ENCODE measurements at regions not wholly inside any gene's neighbourhood (a gene's known extent, or its start where the extent isn't known, plus 50 kb on each side); places are given as distances from the start of the nearest gene placed in this dataset.

DNA sequence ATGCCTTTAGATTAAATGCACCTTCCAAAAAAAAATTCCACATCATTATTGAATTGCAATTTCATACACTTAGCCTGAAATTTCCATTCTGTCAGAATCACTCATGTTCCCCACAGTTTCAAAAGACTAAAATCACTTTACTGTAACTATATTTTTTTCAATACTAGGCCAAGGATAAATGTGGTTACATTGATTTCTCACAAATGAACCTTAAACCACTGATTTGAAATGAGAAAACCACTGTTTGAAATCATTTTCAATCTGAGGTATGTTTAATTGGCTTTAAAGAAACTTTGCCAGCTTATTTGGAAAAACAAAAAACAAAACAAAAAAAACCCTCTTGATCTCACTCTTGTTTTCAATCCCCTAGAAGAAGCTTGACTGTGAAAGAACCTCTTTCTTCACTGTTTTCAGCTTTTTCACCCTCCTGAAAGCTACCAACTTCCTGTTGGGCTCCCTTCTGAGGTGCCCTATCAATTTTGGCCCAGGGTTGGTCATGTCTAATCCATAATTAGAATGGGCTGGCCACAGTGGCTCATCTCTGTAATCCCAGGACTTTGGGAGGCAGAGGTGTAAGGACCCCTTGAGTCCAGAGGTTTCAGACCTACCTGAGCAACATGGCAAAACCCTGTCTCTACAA lies 242.5 kb downstream of the ADGRG6 start:
- no peak for TF ChIP-seq CTCF (IDR thresholded peaks at IDR 0.05)
- no peaks in the 10 kb centered on the region for H3K4me1 ChIP-seq
- no peak overlapping the region for H3K27ac ChIP-seq
- no peak for ATAC-seq
- no peak overlapping the region for H3K4me3 ChIP-seq
- no peak for DNase-seq
- H3K9me3 ChIP-seq: no peaks in the 10 kb centered on the region
- no peaks in the 10 kb centered on the region for H3K27me3 ChIP-seq
- H3K36me3 ChIP-seq: no peaks in the 10 kb centered on the region
- intact Hi-C loops (cut with DNase I): no loop called here

GRCh38 chr6:142545147-142545546 lies 243.3 kb downstream of the ADGRG6 start:
- no peak for TF ChIP-seq CTCF (IDR thresholded peaks at IDR 0.05)
- Histone ChIP-seq H3K27me3 (no peaks in the 10 kb centered on the region), H3K4me3 (no peak overlapping the region), H3K4me1 (no peaks in the 10 kb centered on the region), H3K27ac (no peak overlapping the region), H3K36me3 (no peaks in the 10 kb centered on the region), H3K9me3 (no peaks in the 10 kb centered on the region)
- intact Hi-C loops (cut with DNase I): no loop called here
- ATAC-seq (no peak), DNase-seq (no peak)

GRCh38 chr6:142548566-142548965 lies 246.8 kb downstream of the ADGRG6 start:
- intact Hi-C loops (cut with DNase I): no loop called here
- no peak overlapping the region for H3K4me3 ChIP-seq
- H3K27me3 ChIP-seq: no peaks in the 10 kb centered on the region
- TF ChIP-seq CTCF (IDR thresholded peaks at IDR 0.05): no peak
- ATAC-seq (no peak), DNase-seq (no peak)
- no peaks in the 10 kb centered on the region for H3K4me1 ChIP-seq
- no peak overlapping the region for H3K27ac ChIP-seq
- H3K9me3 ChIP-seq: no peaks in the 10 kb centered on the region
- H3K36me3 ChIP-seq: no peaks in the 10 kb centered on the region

DNA sequence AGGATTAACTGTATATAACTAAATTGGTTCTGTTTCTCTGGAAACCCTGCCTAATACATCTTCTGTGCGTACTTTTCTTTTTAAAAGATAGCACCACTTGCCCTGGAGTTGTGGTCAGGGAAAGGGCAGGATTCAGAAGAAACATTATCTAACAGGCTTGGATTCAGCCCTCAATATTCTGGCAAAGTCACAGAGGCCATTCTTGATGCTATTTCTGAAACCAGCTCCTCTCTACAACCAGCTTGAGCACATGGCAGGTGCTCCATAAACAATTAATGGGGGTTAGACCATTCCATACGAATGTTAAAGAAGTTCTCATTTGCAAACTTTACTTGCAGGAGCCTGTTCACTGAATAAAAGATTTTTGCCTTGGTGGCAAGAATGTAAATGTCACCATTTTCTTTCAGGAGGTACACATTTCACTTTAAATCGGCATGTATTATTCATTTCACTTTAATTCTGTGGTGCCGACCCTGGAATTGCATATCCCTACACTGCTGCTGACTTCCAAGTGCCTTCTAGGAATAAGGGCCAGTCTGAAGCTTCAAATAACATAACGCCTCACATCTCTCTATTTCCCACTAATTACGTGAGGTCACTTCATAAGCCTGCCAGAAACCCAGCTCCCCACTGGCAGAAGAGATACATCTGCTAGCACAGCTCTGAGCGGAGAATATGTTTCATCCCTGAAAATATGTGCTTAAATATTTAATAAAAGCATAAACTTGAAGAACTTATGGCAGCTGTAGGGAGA lies 248.7 kb downstream of the ADGRG6 start:
- intact Hi-C loops (cut with DNase I): no loop called here
- peak in 1 of 4 donors; percentile 43 for DNase-seq
- H3K4me3 ChIP-seq: no peak overlapping the region
- H3K27ac ChIP-seq: no peak overlapping the region
- no peaks in the 10 kb centered on the region for H3K27me3 ChIP-seq
- no peaks in the 10 kb centered on the region for H3K4me1 ChIP-seq
- ATAC-seq: no peak
- no peaks in the 10 kb centered on the region for H3K36me3 ChIP-seq
- no peaks in the 10 kb centered on the region for H3K9me3 ChIP-seq
- TF ChIP-seq CTCF (IDR thresholded peaks at IDR 0.05): no peak

GRCh38 chr6:142551274-142551811 lies 249.5 kb downstream of the ADGRG6 start:
- no peaks in the 10 kb centered on the region for H3K27me3 ChIP-seq
- no peaks in the 10 kb centered on the region for H3K36me3 ChIP-seq
- H3K9me3 ChIP-seq: no peaks in the 10 kb centered on the region
- H3K27ac ChIP-seq: no peak overlapping the region
- TF ChIP-seq CTCF (IDR thresholded peaks at IDR 0.05): no peak
- DNase-seq: peak in 1 of 4 donors; percentile 55
- intact Hi-C loops (cut with DNase I): no loop called here
- no peaks in the 10 kb centered on the region for H3K4me1 ChIP-seq
- no peak for ATAC-seq
- no peak overlapping the region for H3K4me3 ChIP-seq
